Mammary epithelial cell (primary cell): ENCODE measurements at regions not wholly inside any gene's neighbourhood (a gene's known extent, or its start where the extent isn't known, plus 50 kb on each side); places are given as distances from the start of the nearest gene placed in this dataset.

ENCODE experiments used
- CTCF ChIP-seq, 2 donors: IDR thresholded peaks in 1 of 2; conservative IDR thresholded peaks in 1 of 2; 2 replicates each; pipeline ENCODE4 v1.5.1; 2011 to 2012; ENCODE audit warnings: inconsistent platforms in 2 of 2, low read length in 2 of 2, mild to moderate bottlenecking in 2 of 2, control low read depth in 1 of 2, low read depth in 1 of 2; ENCODE audit not compliant: insufficient read depth in 1 of 2; ENCODE audit errors: extremely low read depth in 1 of 2
- EZH2 ChIP-seq: IDR thresholded peaks from 2 replicates; pipeline ENCODE4 v1.6.1; 2012; ENCODE audit warnings: low read length, inconsistent platforms, borderline replicate concordance

- TF ChIP-seq CTCF (conservative IDR thresholded peaks at IDR 0.05 in 1 of 2, IDR thresholded peaks at IDR 0.05 in 1 of 2; ENCODE audit: extremely low read depth in 1 of 2, insufficient read depth in 1 of 2, low read depth in 1 of 2, low read length in 2 of 2) (no peak), EZH2 (no peak)
These were observed 88.1 kb upstream of the ZFP64 start for GRCh38 chr20:52279706-52280105.
